ENCODE measurements at regions not wholly inside any gene's neighbourhood (a gene's known extent, or its start where the extent isn't known, plus 50 kb on each side); places are given as distances from the start of the nearest gene placed in this dataset.

DNA sequence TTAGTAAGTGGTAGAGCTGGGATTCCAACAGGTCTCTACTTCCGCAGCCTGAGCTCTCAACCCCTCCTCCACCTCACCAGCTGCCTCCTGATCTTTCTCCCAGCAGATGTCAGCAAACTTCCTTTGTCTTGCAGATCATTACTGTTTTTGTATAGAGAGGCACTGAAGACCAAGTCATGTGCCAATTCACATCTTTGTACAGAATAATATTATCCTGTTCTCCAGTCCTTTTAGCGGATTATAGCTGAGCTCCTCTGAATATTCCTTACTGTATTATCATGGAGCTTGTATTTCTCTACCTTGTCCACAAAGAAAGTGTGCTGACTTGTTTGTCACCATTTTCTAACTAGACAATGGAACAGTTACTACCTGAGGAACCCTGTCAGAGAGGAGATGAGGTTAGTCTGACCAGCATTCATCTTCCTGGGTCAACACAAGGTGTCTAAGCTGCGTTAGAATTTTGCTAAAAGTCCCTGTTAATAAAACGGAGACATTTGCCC lies 142.3 kb upstream of the ARHGAP5 start:
- DNase-seq (ENCODE audit: low read depth in 2 of 2), result peak; percentile 63 to 65
- no peak overlapping the region for H3K27ac ChIP-seq (ENCODE audit: insufficient read depth, low read length)
- no peak overlapping the region for H3K4me2 ChIP-seq (ENCODE audit: extremely low read depth, insufficient read depth, low read length)

DNA sequence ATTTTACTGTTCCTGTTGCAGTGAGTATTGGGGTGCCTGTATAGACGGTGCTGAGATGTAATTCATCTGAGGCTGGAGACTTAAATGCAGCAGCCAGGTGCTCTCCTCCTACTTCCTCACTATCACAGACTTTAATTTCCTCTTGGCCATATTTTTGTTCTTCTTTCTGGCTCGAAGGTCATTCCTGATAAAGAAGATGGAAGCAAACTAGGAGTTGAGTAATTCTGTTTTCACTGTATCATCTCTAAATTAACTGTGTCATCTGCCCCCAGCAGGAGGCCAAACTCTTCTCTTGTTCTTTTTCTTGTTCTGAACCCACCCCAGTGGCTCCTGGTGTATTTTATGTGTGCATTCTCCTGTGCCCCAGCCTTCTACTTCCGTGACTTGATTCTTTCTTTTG lies 141.7 kb upstream of the ARHGAP5 start:
- Histone ChIP-seq H3K4me1 (ENCODE audit: control insufficient read depth, extremely low read depth, insufficient read depth, low read length) (peaks cover 3% of the 10 kb centered on the region), H3K9ac (ENCODE audit: insufficient read depth, low read length) (no peak overlapping the region), H3K4me2 (ENCODE audit: extremely low read depth, insufficient read depth, low read length) (no peak overlapping the region), H3K27ac (ENCODE audit: insufficient read depth, low read length) (no peak overlapping the region), H3K79me2 (ENCODE audit: control insufficient read depth, insufficient read depth, low read length) (no peaks in the 10 kb centered on the region), H2AFZ (ENCODE audit: low read length) (no peak overlapping the region), H3K36me3 (ENCODE audit: control insufficient read depth, insufficient read depth, low read length) (no peaks in the 10 kb centered on the region), H4K20me1 (ENCODE audit: control insufficient read depth, extremely low read depth, insufficient read depth, low read length) (no peaks in the 10 kb centered on the region), H3K27me3 (ENCODE audit: control insufficient read depth, insufficient read depth, low read length) (no peaks in the 10 kb centered on the region), H3K9me3 (ENCODE audit: control insufficient read depth, insufficient read depth, low read depth, low read length) (no peaks in the 10 kb centered on the region), H3K4me3 (replicated peaks in 1 of 4; ENCODE audit: control extremely low read depth in 1 of 4, insufficient read depth in 1 of 4, low read depth in 3 of 4, low read length in 4 of 4) (no peak overlapping the region)
- DNase-seq (ENCODE audit: low read depth in 2 of 2), result no peak
- TF ChIP-seq, protein P1, sequence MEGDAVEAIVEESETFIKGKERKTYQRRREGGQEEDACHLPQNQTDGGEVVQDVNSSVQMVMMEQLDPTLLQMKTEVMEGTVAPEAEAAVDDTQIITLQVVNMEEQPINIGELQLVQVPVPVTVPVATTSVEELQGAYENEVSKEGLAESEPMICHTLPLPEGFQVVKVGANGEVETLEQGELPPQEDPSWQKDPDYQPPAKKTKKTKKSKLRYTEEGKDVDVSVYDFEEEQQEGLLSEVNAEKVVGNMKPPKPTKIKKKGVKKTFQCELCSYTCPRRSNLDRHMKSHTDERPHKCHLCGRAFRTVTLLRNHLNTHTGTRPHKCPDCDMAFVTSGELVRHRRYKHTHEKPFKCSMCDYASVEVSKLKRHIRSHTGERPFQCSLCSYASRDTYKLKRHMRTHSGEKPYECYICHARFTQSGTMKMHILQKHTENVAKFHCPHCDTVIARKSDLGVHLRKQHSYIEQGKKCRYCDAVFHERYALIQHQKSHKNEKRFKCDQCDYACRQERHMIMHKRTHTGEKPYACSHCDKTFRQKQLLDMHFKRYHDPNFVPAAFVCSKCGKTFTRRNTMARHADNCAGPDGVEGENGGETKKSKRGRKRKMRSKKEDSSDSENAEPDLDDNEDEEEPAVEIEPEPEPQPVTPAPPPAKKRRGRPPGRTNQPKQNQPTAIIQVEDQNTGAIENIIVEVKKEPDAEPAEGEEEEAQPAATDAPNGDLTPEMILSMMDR (conservative IDR thresholded peaks at IDR 0.05 in 1 of 2, IDR thresholded peaks at IDR 0.05 in 1 of 2; ENCODE audit: low read depth in 1 of 2, low read length in 2 of 2), result no peak
- no peak for TF ChIP-seq EZH2 (IDR thresholded peaks at IDR 0.05; ENCODE audit: low read length, missing control alignments)

More for the DNA sequence above, 142.3 kb upstream of the ARHGAP5 start:
- Histone ChIP-seq H3K79me2 (ENCODE audit: control insufficient read depth, insufficient read depth, low read length) (no peaks in the 10 kb centered on the region), H3K4me1 (ENCODE audit: control insufficient read depth, extremely low read depth, insufficient read depth, low read length) (peaks cover 3% of the 10 kb centered on the region), H3K4me3 (replicated peaks in 1 of 4; ENCODE audit: control extremely low read depth in 1 of 4, insufficient read depth in 1 of 4, low read depth in 3 of 4, low read length in 4 of 4) (no peak overlapping the region), H3K9me3 (ENCODE audit: control insufficient read depth, insufficient read depth, low read depth, low read length) (no peaks in the 10 kb centered on the region), H3K36me3 (ENCODE audit: control insufficient read depth, insufficient read depth, low read length) (no peaks in the 10 kb centered on the region), H4K20me1 (ENCODE audit: control insufficient read depth, extremely low read depth, insufficient read depth, low read length) (no peaks in the 10 kb centered on the region), H3K9ac (ENCODE audit: insufficient read depth, low read length) (no peak overlapping the region), H2AFZ (ENCODE audit: low read length) (no peak overlapping the region), H3K27me3 (ENCODE audit: control insufficient read depth, insufficient read depth, low read length) (no peaks in the 10 kb centered on the region)
- TF ChIP-seq EZH2 (IDR thresholded peaks at IDR 0.05; ENCODE audit: low read length, missing control alignments), result no peak
- TF ChIP-seq, protein P1 (conservative IDR thresholded peaks at IDR 0.05 in 1 of 2, IDR thresholded peaks at IDR 0.05 in 1 of 2; ENCODE audit: low read depth in 1 of 2, low read length in 2 of 2), result peak; percentile 27 to 58

DNA sequence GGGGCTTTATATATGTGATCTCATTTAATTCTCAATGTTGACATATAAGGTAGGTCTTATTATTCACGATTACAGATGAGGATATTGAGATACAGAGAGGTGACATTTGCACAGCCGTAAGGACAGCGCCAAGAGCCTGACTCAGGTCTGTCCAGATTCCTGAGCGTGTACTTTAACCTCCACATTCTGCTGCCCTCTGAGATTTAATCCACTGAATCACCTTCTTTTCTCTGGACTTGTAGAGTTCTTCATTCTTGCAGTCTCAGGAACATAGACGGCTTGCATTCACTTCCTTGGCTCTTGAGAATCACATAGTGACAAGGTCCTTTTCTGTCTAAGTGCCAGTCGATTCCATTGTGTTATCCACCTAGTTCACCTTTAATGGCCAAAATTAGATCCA lies 141.0 kb upstream of the ARHGAP5 start:
- Histone ChIP-seq H3K9me3 (ENCODE audit: control insufficient read depth, insufficient read depth, low read depth, low read length) (no peaks in the 10 kb centered on the region), H4K20me1 (ENCODE audit: control insufficient read depth, extremely low read depth, insufficient read depth, low read length) (no peaks in the 10 kb centered on the region), H3K9ac (ENCODE audit: insufficient read depth, low read length) (no peak overlapping the region), H3K79me2 (ENCODE audit: control insufficient read depth, insufficient read depth, low read length) (no peaks in the 10 kb centered on the region), H3K4me2 (ENCODE audit: extremely low read depth, insufficient read depth, low read length) (no peak overlapping the region), H3K4me3 (replicated peaks in 1 of 4; ENCODE audit: control extremely low read depth in 1 of 4, insufficient read depth in 1 of 4, low read depth in 3 of 4, low read length in 4 of 4) (no peak overlapping the region), H2AFZ (ENCODE audit: low read length) (no peak overlapping the region), H3K27ac (ENCODE audit: insufficient read depth, low read length) (no peak overlapping the region), H3K27me3 (ENCODE audit: control insufficient read depth, insufficient read depth, low read length) (no peaks in the 10 kb centered on the region), H3K4me1 (ENCODE audit: control insufficient read depth, extremely low read depth, insufficient read depth, low read length) (no peaks in the 10 kb centered on the region), H3K36me3 (ENCODE audit: control insufficient read depth, insufficient read depth, low read length) (no peaks in the 10 kb centered on the region)
- TF ChIP-seq, protein P1 (conservative IDR thresholded peaks at IDR 0.05 in 1 of 2, IDR thresholded peaks at IDR 0.05 in 1 of 2; ENCODE audit: low read depth in 1 of 2, low read length in 2 of 2), result no peak
- no peak for TF ChIP-seq EZH2 (IDR thresholded peaks at IDR 0.05; ENCODE audit: low read length, missing control alignments)
- peak in 1 of 2 donors; percentile 52 for DNase-seq (ENCODE audit: low read depth in 2 of 2)

Measured in fibroblast of lung (primary cell).